HepG2 (cell line): ENCODE measurements at regions not wholly inside any gene's neighbourhood (a gene's known extent, or its start where the extent isn't known, plus 50 kb on each side); places are given as distances from the start of the nearest gene placed in this dataset.

Source experiments
- ATAC-seq: fragments of 200-7000 bp; cut with Tn5 transposase; 3 replicates; pipeline ENCODE4 v1.9.1; 2020; ENCODE audit warnings: mild to moderate bottlenecking, moderate library complexity
- BruUV-seq: library from RNA; stranded (reverse); fragments of 400-500 nt; replicated peaks from 2 replicates; lab custom pipeline; 2021; lab: Mats Ljungman, UMichigan
- CTCF ChIA-PET: fragments of 300-600 bp; formaldehyde crosslinking; extraction: SDS; loops from one replicate; lab custom pipeline; 2021; ENCODE audit warnings: low total read pairs, inconsistent platforms, low intra/inter-chr PET ratio; lab: Yijun Ruan, JAX
- POLR2A ChIA-PET: fragments of 350-600 bp; sonication (Branson Sonifier 250); formaldehyde crosslinking; loops from one replicate; lab custom pipeline; 2020; ENCODE audit warnings: antibody characterized with exemption, inconsistent platforms; lab: Yijun Ruan, JAX
- DNase-seq: peaks from one replicate; pipeline ENCODE4 v3.0.0-alpha.2; 2015; ENCODE audit warnings: low spot score
- FAIRE-seq: peaks from 3 replicates; lab custom pipeline; 2011; peaks lifted over from hg19 to GRCh38; lab: Jason Lieb, UNC
- H2AFZ ChIP-seq: one replicate; pipeline ENCODE4 v1.6.1; 2011; ENCODE audit warnings: low read length, inconsistent platforms
- H3K27ac ChIP-seq: fragments of 300-600 bp; 3 replicates; pipeline ENCODE4 v1.8.0; 2011; ENCODE audit warnings: mixed run types, mild to moderate bottlenecking, mixed read lengths, low read length, inconsistent platforms; ENCODE audit not compliant: insufficient read depth; ENCODE audit errors: extremely low read length
- H3K27me3 ChIP-seq, 2 experiments: fragments of 200-600 bp in 1 of 2; 2 replicates in 1 of 2; 3 replicates in 1 of 2; pipeline versions ENCODE4 v1.6.0 to v1.8.0; 2011; ENCODE audit warnings: low read length in 2 of 2, mild to moderate bottlenecking in 2 of 2, moderate library complexity in 2 of 2, inconsistent platforms in 1 of 2; ENCODE audit not compliant: insufficient read depth in 2 of 2, control insufficient read depth in 1 of 2
- H3K36me3 ChIP-seq, 2 experiments: fragments of 200-600 bp in 1 of 2; replicated peaks in 1 of 2; 2 replicates in 1 of 2; 3 replicates in 1 of 2; pipeline versions ENCODE4 v1.5.1 to v1.8.0; 2011; ENCODE audit warnings: low read length in 2 of 2, inconsistent platforms in 1 of 2; ENCODE audit not compliant: insufficient read depth in 2 of 2, control insufficient read depth in 1 of 2
- H3K4me1 ChIP-seq: 2 replicates; pipeline ENCODE4 v1.5.1; 2012; ENCODE audit warnings: low read length, inconsistent platforms; ENCODE audit not compliant: insufficient read depth
- H3K4me2 ChIP-seq: 2 replicates; pipeline ENCODE4 v1.6.0; 2011; ENCODE audit warnings: low read depth, low read length, inconsistent platforms
- H3K4me3 ChIP-seq, 3 experiments: fragments of 200-600 bp in 1 of 3; sonication (generic), shearing (Covaris generic) in 1 of 3; replicated peaks in 1 of 3; 2 replicates each; pipeline ENCODE4 v1.5.1; 2011 to 2016; ENCODE audit warnings: low read length in 3 of 3, inconsistent platforms in 2 of 3, low read depth in 2 of 3, mild to moderate bottlenecking in 2 of 3, control low read depth in 1 of 3, mixed read lengths in 1 of 3; ENCODE audit not compliant: insufficient read depth in 1 of 3
- H3K79me2 ChIP-seq: one replicate; pipeline ENCODE4 v1.6.1; 2011; ENCODE audit warnings: low read length, inconsistent platforms; ENCODE audit not compliant: insufficient read depth
- H3K9ac ChIP-seq: 2 replicates; pipeline ENCODE4 v1.6.0; 2011; ENCODE audit warnings: mild to moderate bottlenecking, low read depth, low read length, inconsistent platforms; ENCODE audit not compliant: insufficient read depth
- H3K9me3 ChIP-seq: 2 replicates; pipeline ENCODE4 v1.5.1; 2012; ENCODE audit warnings: mild to moderate bottlenecking, low read length
- H4K20me1 ChIP-seq: 2 replicates; pipeline ENCODE4 v1.6.0; 2011; ENCODE audit warnings: inconsistent platforms, mild to moderate bottlenecking, low read length, moderate library complexity; ENCODE audit not compliant: insufficient read depth
- CENPT ChIP-seq: sonication (generic); formaldehyde crosslinking; IDR thresholded peaks from 2 replicates; pipeline ENCODE4 v1.8.0; 2022; ENCODE audit warnings: low read depth, mild to moderate bottlenecking, moderate library complexity, missing genetic modification reagents
- GATAD1 ChIP-seq: IDR thresholded peaks from 2 replicates; pipeline ENCODE4 v1.6.1; 2016; ENCODE audit warnings: missing genetic modification reagents, missing compliant biosample characterization
- GPN1 ChIP-seq: sonication (generic); formaldehyde crosslinking; IDR thresholded peaks from 2 replicates; pipeline ENCODE4 v1.5.1; 2020; ENCODE audit warnings: missing genetic modification reagents, borderline replicate concordance
- PAF1 ChIP-seq: IDR thresholded peaks from 2 replicates; pipeline ENCODE4 v1.6.1; 2016; ENCODE audit warnings: missing genetic modification reagents, missing compliant biosample characterization
- PCBP1 ChIP-seq: fragments of 200-400 bp; formaldehyde crosslinking; IDR thresholded peaks from 2 replicates; pipeline ENCODE4 v1.6.1; 2017; ENCODE audit warnings: mild to moderate bottlenecking, low read depth, low read length, borderline replicate concordance
- RFXANK ChIP-seq: IDR thresholded peaks from 2 replicates; pipeline ENCODE4 v1.6.1; 2016
- TFAP4 ChIP-seq: sonication (generic); IDR thresholded peaks from 2 replicates; pipeline ENCODE4 v1.6.1; 2016; ENCODE audit warnings: low read depth, borderline replicate concordance
- ZNF367 ChIP-seq: sonication (generic); formaldehyde crosslinking; IDR thresholded peaks from 2 replicates; pipeline ENCODE4 v1.4.0; 2020; ENCODE audit warnings: missing genetic modification reagents, borderline replicate concordance
- ZNF446 ChIP-seq: sonication (generic); formaldehyde crosslinking; IDR thresholded peaks from 2 replicates; pipeline ENCODE4 v1.5.0; 2020; ENCODE audit warnings: mild to moderate bottlenecking, missing genetic modification reagents
- ZNF496 ChIP-seq: sonication (generic); formaldehyde crosslinking; IDR thresholded peaks from 2 replicates; pipeline ENCODE4 v1.8.1; 2023; ENCODE audit warnings: mild to moderate bottlenecking, moderate library complexity, missing genetic modification reagents; ENCODE audit not compliant: insufficient replicate concordance
- ZNF598 ChIP-seq: sonication (generic); formaldehyde crosslinking; IDR thresholded peaks from 2 replicates; pipeline ENCODE4 v1.5.1; 2020; ENCODE audit warnings: mild to moderate bottlenecking, missing genetic modification reagents, borderline replicate concordance
- ZNF670 ChIP-seq: sonication (generic); formaldehyde crosslinking; IDR thresholded peaks from 2 replicates; pipeline ENCODE4 v1.8.0; 2022; ENCODE audit warnings: mild to moderate bottlenecking, missing genetic modification reagents, borderline replicate concordance
- ZNF761 ChIP-seq: sonication (generic); formaldehyde crosslinking; conservative IDR thresholded peaks from 2 replicates; pipeline ENCODE4 v1.4.0; 2020; ENCODE audit warnings: mild to moderate bottlenecking, missing genetic modification reagents
- ZSCAN21 ChIP-seq: sonication (generic); formaldehyde crosslinking; IDR thresholded peaks from 2 replicates; pipeline ENCODE4 v1.8.0; 2022; ENCODE audit warnings: mild to moderate bottlenecking, missing genetic modification reagents, moderate library complexity, borderline replicate concordance
- ZSCAN5A ChIP-seq: sonication (generic); formaldehyde crosslinking; IDR thresholded peaks from 2 replicates; pipeline ENCODE4 v1.8.0; 2022; ENCODE audit warnings: mild to moderate bottlenecking, missing genetic modification reagents, borderline replicate concordance
- WGBS: methylation state at CpG from one replicate; pipeline ENCODE4 v1.1.6; 2017; ENCODE audit warnings: low lambda C conversion rate; 5-methylcytosine and 5-hydroxymethylcytosine counted together
- in situ Hi-C: cut with HindIII; loops from 2 replicates; pipeline ENCODE4 v1.10.0; 2017; ENCODE audit warnings: low pct_unique_long_range_greater_than_20kb; ENCODE audit not compliant: extremely low pct_ligation_motif_present
- intact Hi-C: fragments of 100-400 bp; cut with micrococcal nuclease; formaldehyde crosslinking; loops from one replicate; pipeline ENCODE4 v1.10.0; 2022; ENCODE audit not compliant: unreplicated experiment
- TF ChIP-seq, protein P1 (sequence below): sonication (generic); formaldehyde crosslinking; IDR thresholded peaks from 2 replicates; pipeline ENCODE4 v1.8.1; 2023; ENCODE audit warnings: missing genetic modification reagents, inconsistent platforms, borderline replicate concordance

DNA sequence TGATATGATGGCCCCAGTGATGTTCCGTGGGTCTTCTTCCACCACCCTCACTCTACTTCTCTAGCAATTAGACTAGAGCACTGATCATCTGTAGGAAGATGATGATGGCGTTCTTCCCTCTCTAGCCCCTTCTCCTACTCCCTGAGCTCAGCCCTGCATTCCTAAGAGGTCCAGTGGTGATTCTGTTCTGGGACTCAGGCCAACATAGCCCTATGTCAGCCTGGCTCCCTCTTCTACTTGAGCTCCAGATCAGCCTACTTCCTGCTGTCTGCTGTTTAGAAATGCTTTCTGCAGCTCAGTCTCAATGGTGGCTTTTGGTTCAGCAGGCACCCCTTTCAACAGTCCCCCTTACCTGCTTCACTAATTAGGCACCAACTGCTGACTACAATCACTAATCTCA is 86.1 kb upstream of the ZBED5 start (continued):
- TF ChIP-seq, protein P1, sequence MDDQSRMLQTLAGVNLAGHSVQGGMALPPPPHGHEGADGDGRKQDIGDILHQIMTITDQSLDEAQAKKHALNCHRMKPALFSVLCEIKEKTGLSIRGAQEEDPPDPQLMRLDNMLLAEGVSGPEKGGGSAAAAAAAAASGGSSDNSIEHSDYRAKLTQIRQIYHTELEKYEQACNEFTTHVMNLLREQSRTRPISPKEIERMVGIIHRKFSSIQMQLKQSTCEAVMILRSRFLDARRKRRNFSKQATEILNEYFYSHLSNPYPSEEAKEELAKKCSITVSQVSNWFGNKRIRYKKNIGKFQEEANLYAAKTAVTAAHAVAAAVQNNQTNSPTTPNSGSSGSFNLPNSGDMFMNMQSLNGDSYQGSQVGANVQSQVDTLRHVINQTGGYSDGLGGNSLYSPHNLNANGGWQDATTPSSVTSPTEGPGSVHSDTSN (CRISPR knock-in tag) = no peak
- TF ChIP-seq PAF1 (CRISPR knock-in tag) (no peak), ZNF367 (CRISPR knock-in tag) (no peak), ZNF670 (CRISPR knock-in tag) (no peak), ZNF496 (CRISPR knock-in tag) (no peak), CENPT (CRISPR knock-in tag) (no peak), ZNF598 (CRISPR knock-in tag) (no peak)

- no peak overlapping the region for H3K9ac ChIP-seq
- H3K4me3 ChIP-seq = no peak overlapping the region
- DNase-seq = no peak
- H3K4me1 ChIP-seq = no peaks in the 10 kb centered on the region
- H2AFZ ChIP-seq = no peak overlapping the region
- no peaks in the 10 kb centered on the region for H4K20me1 ChIP-seq
- in situ Hi-C loops = loop anchor here (25.0 kb wide), 1 partner anchor 845 kb away; no protein-coding TSS in a partner anchor
- WGBS = 17% methylated on average over 3 of the region's 3 CpGs
- H3K4me2 ChIP-seq = no peak overlapping the region
- intact Hi-C loops = no loop called here
- no peaks in the 10 kb centered on the region for H3K9me3 ChIP-seq
- TF ChIP-seq ZNF761 (CRISPR knock-in tag) (no peak), GPN1 (no peak), ZNF446 (CRISPR knock-in tag) (no peak), ZSCAN21 (no peak), PCBP1 (no peak), TFAP4 (no peak), GATAD1 (no peak), RFXANK (CRISPR knock-in tag) (no peak), ZSCAN5A (no peak)
- H3K36me3 ChIP-seq = no peaks in the 10 kb centered on the region
- peaks cover 0 to 4% of the 10 kb centered on the region in 2 experiments; a peak in 1 of 5 replicates for H3K27me3 ChIP-seq
- H3K27ac ChIP-seq = no peak overlapping the region
- ChIA-PET CTCF (no interaction called here), POLR2A (no interaction called here)
- BruUV-seq = no TSS peak
- no peak for FAIRE-seq
- no peak for ATAC-seq
- H3K79me2 ChIP-seq = no peaks in the 10 kb centered on the region
These were observed 84.8 kb upstream of the ZBED5 start for GRCh38 chr11:10942620-10943019.
